GM13976 (cell line): ENCODE measurements at regions not wholly inside any gene's neighbourhood (a gene's known extent, or its start where the extent isn't known, plus 50 kb on each side); places are given as distances from the start of the nearest gene placed in this dataset.
A peak's percentile ranks its signal among the peaks of the same experiment; 100 is the strongest.

Experiments used
- DNase-seq: peaks from one replicate; pipeline ENCODE4 v3.0.0; 2012; ENCODE audit warnings: low spot score
- in situ Hi-C: fragments of 300-500 bp; cut with MboI; formaldehyde crosslinking; loops from one replicate; pipeline ENCODE4 v1.12.0; 2022; ENCODE audit warnings: low sequenced_read_pairs, mixed read lengths, inconsistent platforms; ENCODE audit not compliant: unreplicated experiment
- TF ChIP-seq, protein P1 (sequence below): IDR thresholded peaks from 2 replicates; pipeline ENCODE4 v1.5.1; 2012; ENCODE audit warnings: borderline replicate concordance, mild to moderate bottlenecking; ENCODE audit not compliant: insufficient read depth; ENCODE audit errors: extremely low read depth, missing control alignments, control extremely low read depth

DNA sequence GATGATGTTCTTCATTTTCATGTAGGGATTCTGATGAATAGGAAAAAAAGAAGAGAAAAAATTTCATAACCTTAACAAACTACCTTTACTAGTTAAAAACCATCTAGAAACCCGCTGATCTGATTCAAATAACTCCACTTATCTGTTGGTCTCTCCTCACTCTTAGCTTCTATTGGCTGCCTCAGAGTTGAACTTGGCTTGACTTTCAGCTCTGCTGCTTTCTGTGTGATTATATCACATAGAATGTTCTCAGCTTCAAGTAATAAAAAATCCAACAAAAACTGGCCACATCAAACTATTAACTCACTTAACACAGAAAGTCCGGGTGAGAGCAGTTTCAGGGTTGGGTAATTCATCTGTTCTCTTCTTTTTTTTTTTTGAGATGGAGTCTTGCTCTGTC lies 126.8 kb upstream of the RASGRP1 start:
- in situ Hi-C loops = loop anchor here (10.0 to 25.0 kb wide), 2 partner anchors 247 to 679 kb away; no protein-coding TSS in a partner anchor
- no peak for DNase-seq
- TF ChIP-seq, protein P1, sequence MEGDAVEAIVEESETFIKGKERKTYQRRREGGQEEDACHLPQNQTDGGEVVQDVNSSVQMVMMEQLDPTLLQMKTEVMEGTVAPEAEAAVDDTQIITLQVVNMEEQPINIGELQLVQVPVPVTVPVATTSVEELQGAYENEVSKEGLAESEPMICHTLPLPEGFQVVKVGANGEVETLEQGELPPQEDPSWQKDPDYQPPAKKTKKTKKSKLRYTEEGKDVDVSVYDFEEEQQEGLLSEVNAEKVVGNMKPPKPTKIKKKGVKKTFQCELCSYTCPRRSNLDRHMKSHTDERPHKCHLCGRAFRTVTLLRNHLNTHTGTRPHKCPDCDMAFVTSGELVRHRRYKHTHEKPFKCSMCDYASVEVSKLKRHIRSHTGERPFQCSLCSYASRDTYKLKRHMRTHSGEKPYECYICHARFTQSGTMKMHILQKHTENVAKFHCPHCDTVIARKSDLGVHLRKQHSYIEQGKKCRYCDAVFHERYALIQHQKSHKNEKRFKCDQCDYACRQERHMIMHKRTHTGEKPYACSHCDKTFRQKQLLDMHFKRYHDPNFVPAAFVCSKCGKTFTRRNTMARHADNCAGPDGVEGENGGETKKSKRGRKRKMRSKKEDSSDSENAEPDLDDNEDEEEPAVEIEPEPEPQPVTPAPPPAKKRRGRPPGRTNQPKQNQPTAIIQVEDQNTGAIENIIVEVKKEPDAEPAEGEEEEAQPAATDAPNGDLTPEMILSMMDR = no peak

DNA sequence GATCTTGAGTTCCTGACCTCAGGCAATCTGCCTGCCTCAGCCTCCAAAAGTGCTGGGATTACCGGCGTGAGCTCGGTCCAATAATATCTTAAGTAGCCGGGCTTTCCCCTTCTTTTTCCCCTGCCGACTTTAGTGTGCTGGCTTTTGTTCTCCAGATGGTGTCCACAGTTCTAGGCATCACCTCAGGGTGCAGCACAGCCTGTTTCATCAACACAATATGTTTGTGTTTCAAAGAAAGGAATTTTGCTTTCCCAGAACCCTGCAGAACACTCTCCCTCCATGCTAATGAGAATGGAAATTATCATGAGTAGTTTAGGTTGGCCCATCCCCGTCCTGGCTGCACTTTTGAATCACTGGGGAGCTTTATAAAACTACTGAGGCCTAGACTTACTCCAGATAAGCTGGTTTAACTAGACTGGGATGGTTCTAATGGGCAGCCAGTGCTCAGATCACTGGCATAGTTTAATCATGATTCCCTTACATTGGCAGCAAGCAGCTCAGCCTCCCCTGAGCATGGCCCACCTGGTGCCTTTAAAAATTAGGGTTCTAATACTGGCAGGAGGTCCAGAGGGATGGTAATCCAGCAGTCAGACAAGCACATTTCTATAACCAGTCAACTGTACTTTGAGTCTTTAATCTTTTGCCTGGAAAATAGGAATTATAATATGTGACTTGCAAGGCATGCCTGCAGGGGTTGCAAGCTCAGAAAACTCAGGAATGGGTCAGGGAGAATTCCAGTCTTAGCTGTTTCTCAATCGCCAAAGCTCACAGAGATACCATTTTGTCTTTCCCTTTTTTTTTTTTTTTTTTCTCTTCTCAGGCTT lies 127.6 kb upstream of the RASGRP1 start:
- DNase-seq = no peak
- in situ Hi-C loops = loop anchor here (10.0 to 25.0 kb wide), 2 partner anchors 247 to 680 kb away; no protein-coding TSS in a partner anchor

DNA sequence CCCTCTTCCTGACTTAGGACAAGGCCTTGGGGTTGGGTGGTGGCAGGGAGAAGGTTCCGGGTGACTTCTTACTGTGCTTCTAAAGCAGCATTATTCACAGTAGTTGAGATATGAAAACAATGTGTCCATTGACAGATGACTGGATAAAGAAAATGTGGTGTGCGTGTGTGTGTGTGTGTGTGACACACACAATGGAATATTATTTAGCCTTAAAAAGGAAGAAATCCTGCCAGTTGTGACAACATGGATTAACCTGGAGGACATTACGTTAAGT lies 128.1 kb upstream of the RASGRP1 start:
- TF ChIP-seq, protein P1 = no peak
- in situ Hi-C loops = loop anchor here (10.0 to 25.0 kb wide), 2 partner anchors 248 to 680 kb away; no protein-coding TSS in a partner anchor
- no peak for DNase-seq

More for the DNA sequence above, 127.6 kb upstream of the RASGRP1 start:
- TF ChIP-seq, protein P1 = no peak

DNA sequence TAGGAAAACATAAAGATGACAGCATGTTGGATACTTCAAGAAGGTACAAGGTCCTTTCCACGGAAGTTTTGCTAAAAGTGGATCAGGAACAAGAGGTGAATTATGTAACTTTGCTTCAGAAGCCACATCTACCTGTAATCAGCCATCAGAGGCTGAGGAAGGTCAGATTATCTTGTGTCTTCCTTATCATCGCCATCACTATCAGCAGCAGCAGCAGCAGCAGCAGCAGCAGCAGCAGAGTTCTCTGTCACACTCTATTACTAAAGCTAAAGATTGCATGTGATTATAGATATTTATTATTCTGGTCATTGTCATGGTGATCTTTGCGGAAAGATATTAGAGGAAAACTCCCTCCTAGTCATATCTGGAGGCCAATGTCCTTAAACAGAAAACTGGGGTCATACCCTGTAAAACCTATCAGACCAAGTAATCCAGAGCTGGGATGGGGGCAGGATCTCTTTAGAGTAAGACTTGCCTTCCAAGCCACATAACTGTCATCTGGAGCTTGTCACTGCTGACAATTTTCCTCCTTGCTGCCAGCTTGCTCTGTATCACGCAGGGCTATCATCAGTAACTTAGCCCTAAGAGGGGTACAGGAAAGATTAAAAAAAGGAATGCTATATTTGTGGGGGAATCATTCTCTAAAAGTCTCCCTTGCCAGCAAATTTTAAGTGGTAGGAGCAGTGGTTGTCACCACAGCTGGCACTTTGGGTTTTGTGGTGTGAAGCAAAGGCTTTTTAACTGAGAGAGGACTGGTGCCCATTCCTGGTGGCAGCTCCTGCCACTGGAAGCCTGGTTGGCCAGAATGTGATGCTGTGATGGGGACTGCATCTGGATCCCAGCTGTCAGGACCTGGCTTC lies 130.9 kb upstream of the RASGRP1 start:
- TF ChIP-seq, protein P1 = no peak
- no peak for DNase-seq
- in situ Hi-C loops = loop anchor here (10.0 to 25.0 kb wide), 2 partner anchors 251 to 683 kb away; no protein-coding TSS in a partner anchor

DNA sequence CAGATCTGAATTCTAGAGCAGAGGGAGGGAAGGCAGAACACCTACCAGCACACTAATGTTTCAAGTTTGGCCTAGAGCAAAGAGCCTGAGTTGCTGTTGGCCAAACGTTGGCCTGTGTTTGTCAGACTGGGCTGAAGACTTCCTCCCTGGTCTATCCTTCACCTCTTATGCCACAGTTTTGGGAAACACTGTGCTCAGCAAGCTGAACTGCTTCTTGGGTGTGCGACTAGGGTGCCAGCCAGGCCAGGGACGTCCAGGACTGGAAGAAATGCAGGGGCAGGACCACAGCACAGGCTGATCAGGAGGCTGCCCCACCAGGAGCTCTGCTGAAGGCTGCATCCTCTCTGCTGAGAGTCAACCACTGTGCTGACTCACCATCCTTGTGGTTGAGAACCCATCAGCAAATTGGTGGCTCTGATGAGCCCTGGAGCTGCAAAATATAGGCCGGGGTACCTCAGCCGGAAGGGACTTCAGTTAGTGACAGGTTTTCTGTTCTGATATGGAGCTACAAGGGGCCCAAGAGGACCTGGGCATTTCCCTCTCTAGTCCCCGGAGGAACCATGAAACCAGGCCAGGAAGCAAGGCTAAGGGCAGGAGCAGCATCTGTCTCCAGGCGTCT lies 131.6 kb upstream of the RASGRP1 start:
- TF ChIP-seq, protein P1 = no peak
- in situ Hi-C loops = loop anchor here (10.0 to 25.0 kb wide), 2 partner anchors 251 to 684 kb away; no protein-coding TSS in a partner anchor
- DNase-seq = peak; percentile 31
